WERI-Rb-1 (cell line): ENCODE measurements at regions not wholly inside any gene's neighbourhood (a gene's known extent, or its start where the extent isn't known, plus 50 kb on each side); places are given as distances from the start of the nearest gene placed in this dataset.

Source experiments
- DNase-seq: peaks from one replicate; pipeline ENCODE4 v3.0.0-alpha.2; 2020
- H3K27ac ChIP-seq: fragments of 250-450 bp; sonication (Bioruptor Pico); 2 replicates; pipeline ENCODE4 v1.5.1; 2020; ENCODE audit warnings: mild to moderate bottlenecking, moderate library complexity
- H3K27me3 ChIP-seq: fragments of 250-450 bp; sonication (Bioruptor Pico); 2 replicates; pipeline ENCODE4 v1.5.1; 2021; ENCODE audit warnings: mild to moderate bottlenecking, low read depth, moderate library complexity; ENCODE audit not compliant: insufficient read depth, severe bottlenecking
- H3K36me3 ChIP-seq: fragments of 250-450 bp; sonication (Bioruptor Pico); 2 replicates; pipeline ENCODE4 v1.5.1; 2020; ENCODE audit warnings: mild to moderate bottlenecking, moderate library complexity
- H3K4me3 ChIP-seq: 2 replicates; pipeline ENCODE4 v1.5.1; 2011; ENCODE audit warnings: low read depth, mild to moderate bottlenecking, control low read depth, low read length
- H3K9me3 ChIP-seq: fragments of 250-450 bp; sonication (Bioruptor Pico); 2 replicates; pipeline ENCODE4 v1.5.1; 2021; ENCODE audit warnings: mild to moderate bottlenecking, moderate library complexity; ENCODE audit not compliant: severe bottlenecking
- CTCF ChIP-seq: IDR thresholded peaks from 2 replicates; pipeline ENCODE4 v1.5.1; 2011; ENCODE audit warnings: low read depth, mild to moderate bottlenecking, control low read depth, inconsistent platforms, low read length

GRCh38 chr9:89920131-89920530 is 315.3 kb downstream of the GADD45G start:
- H3K9me3 ChIP-seq, result no peaks in the 10 kb centered on the region
- H3K4me3 ChIP-seq, result no peak overlapping the region
- DNase-seq, result no peak
- H3K36me3 ChIP-seq, result no peaks in the 10 kb centered on the region
- TF ChIP-seq CTCF, result no peak
- H3K27ac ChIP-seq, result no peak overlapping the region
- no peaks in the 10 kb centered on the region for H3K27me3 ChIP-seq

- Histone ChIP-seq H3K27ac (no peak overlapping the region; the same call in 1 of the 2 replicates), H3K4me3 (no peak overlapping the region), H3K36me3 (no peaks in the 10 kb centered on the region), H3K9me3 (no peaks in the 10 kb centered on the region), H3K27me3 (no peaks in the 10 kb centered on the region)
- no peak for TF ChIP-seq CTCF
- no peak for DNase-seq
These were observed 316.1 kb downstream of the GADD45G start for GRCh38 chr9:89920951-89921350.

GRCh38 chr9:89922099-89922498 is 317.3 kb downstream of the GADD45G start:
- DNase-seq, result peak; percentile 81

GRCh38 chr9:89923174-89923573 is 318.4 kb downstream of the GADD45G start:
- no peak overlapping the region; the same call in 1 of the 2 replicates for H3K27ac ChIP-seq
- no peaks in the 10 kb centered on the region for H3K27me3 ChIP-seq
- H3K9me3 ChIP-seq, result no peaks in the 10 kb centered on the region
- DNase-seq, result no peak
- no peak overlapping the region for H3K4me3 ChIP-seq
- H3K36me3 ChIP-seq, result no peaks in the 10 kb centered on the region
- TF ChIP-seq CTCF, result no peak

More at GRCh38 chr9:89922099-89922498, 317.3 kb downstream of the GADD45G start:
- H3K4me3 ChIP-seq, result no peak overlapping the region
- peak overlapping the region; percentile 13; the same call in 1 of the 2 replicates for H3K27ac ChIP-seq
- no peaks in the 10 kb centered on the region for H3K9me3 ChIP-seq
- no peak for TF ChIP-seq CTCF
- H3K27me3 ChIP-seq, result no peaks in the 10 kb centered on the region
- no peaks in the 10 kb centered on the region for H3K36me3 ChIP-seq

GRCh38 chr9:89923961-89924504 is 319.2 kb downstream of the GADD45G start:
- no peak for TF ChIP-seq CTCF
- no peaks in the 10 kb centered on the region for H3K9me3 ChIP-seq
- no peaks in the 10 kb centered on the region for H3K27me3 ChIP-seq
- no peak for DNase-seq
- no peaks in the 10 kb centered on the region for H3K36me3 ChIP-seq
- H3K27ac ChIP-seq, result no peak overlapping the region; the same call in 1 of the 2 replicates
- H3K4me3 ChIP-seq, result no peak overlapping the region

- DNase-seq, result no peak
- H3K9me3 ChIP-seq, result no peaks in the 10 kb centered on the region
- 0 out of 2 replicates have a peak, but pooled peaks have one; percentile 13 for TF ChIP-seq CTCF
- H3K27ac ChIP-seq, result no peak overlapping the region
- no peaks in the 10 kb centered on the region for H3K27me3 ChIP-seq
- no peak overlapping the region for H3K4me3 ChIP-seq
- no peaks in the 10 kb centered on the region for H3K36me3 ChIP-seq
These were observed 319.8 kb downstream of the GADD45G start for GRCh38 chr9:89924611-89925010.
